Urinary bladder (tissue), 3 donors: ENCODE measurements at regions not wholly inside any gene's neighbourhood (a gene's known extent, or its start where the extent isn't known, plus 50 kb on each side); places are given as distances from the start of the nearest gene placed in this dataset.

ENCODE experiments used
- DNase-seq: peaks from one replicate; pipeline ENCODE4 v3.0.0-alpha.2; 2015; ENCODE audit errors: extremely low spot score
- H3K27ac ChIP-seq: one replicate; pipeline ENCODE4 v1.5.1; 2013; ENCODE audit warnings: low read depth, mild to moderate bottlenecking, moderate library complexity
- H3K36me3 ChIP-seq: one replicate; pipeline ENCODE4 v1.6.1; 2013; ENCODE audit warnings: mild to moderate bottlenecking, moderate library complexity; ENCODE audit not compliant: insufficient read depth
- H3K4me1 ChIP-seq: one replicate; pipeline ENCODE4 v1.6.1; 2013; ENCODE audit warnings: mild to moderate bottlenecking, moderate library complexity; ENCODE audit not compliant: insufficient read depth
- H3K4me3 ChIP-seq: one replicate; pipeline ENCODE4 v1.5.1; 2013; ENCODE audit warnings: low read depth, low read length
- WGBS: extraction: QIAGEN DNeasy Blood & Tissue Kit; methylation state at CpG from one replicate; pipeline ENCODE4 v1.1.7; 2013; 5-methylcytosine and 5-hydroxymethylcytosine counted together
- donor health status: healthy with polysubstance abuse.
- donor health status: healthy.

GRCh38 chr3:70564552-70564951 is 252.1 kb upstream of the MDFIC2 start:
- DNase-seq = no peak
- WGBS = 52% methylated on average over 3 of the region's 3 CpGs
- no peak overlapping the region for H3K27ac ChIP-seq

GRCh38 chr3:70561796-70562195 is 249.4 kb upstream of the MDFIC2 start:
- no peaks in the 10 kb centered on the region for H3K4me1 ChIP-seq
- no peak overlapping the region for H3K4me3 ChIP-seq
- H3K27ac ChIP-seq = no peak overlapping the region
- DNase-seq = no peak
- WGBS = 91% methylated on average over 3 of the region's 3 CpGs
- no peaks in the 10 kb centered on the region for H3K36me3 ChIP-seq

More at GRCh38 chr3:70564552-70564951, 252.1 kb upstream of the MDFIC2 start:
- no peaks in the 10 kb centered on the region for H3K36me3 ChIP-seq
- no peak overlapping the region for H3K4me3 ChIP-seq
- H3K4me1 ChIP-seq = no peaks in the 10 kb centered on the region

GRCh38 chr3:70558956-70559355 is 246.5 kb upstream of the MDFIC2 start:
- DNase-seq = no peak
- H3K4me3 ChIP-seq = no peak overlapping the region
- H3K27ac ChIP-seq = no peak overlapping the region
- H3K4me1 ChIP-seq = no peaks in the 10 kb centered on the region
- H3K36me3 ChIP-seq = no peaks in the 10 kb centered on the region
- WGBS = 47% methylated on average over 2 of the region's 2 CpGs

- DNase-seq = no peak
- Histone ChIP-seq H3K4me3 (no peak overlapping the region), H3K4me1 (no peaks in the 10 kb centered on the region), H3K36me3 (no peaks in the 10 kb centered on the region), H3K27ac (no peak overlapping the region)
- 85% methylated on average over 2 of the region's 2 CpGs for WGBS
Observed at GRCh38 chr3:70557976-70558375, 245.5 kb upstream of the MDFIC2 start.

- no peaks in the 10 kb centered on the region for H3K4me1 ChIP-seq
- H3K27ac ChIP-seq = no peak overlapping the region
- H3K4me3 ChIP-seq = no peak overlapping the region
- no peak for DNase-seq
- no peaks in the 10 kb centered on the region for H3K36me3 ChIP-seq
- WGBS = 81% methylated on average over 3 of the region's 3 CpGs
Observed at GRCh38 chr3:70556056-70556455, 243.6 kb upstream of the MDFIC2 start.

GRCh38 chr3:70554170-70554569 is 241.7 kb upstream of the MDFIC2 start:
- H3K27ac ChIP-seq = no peak overlapping the region
- DNase-seq = no peak
- no peak overlapping the region for H3K4me3 ChIP-seq
- no peaks in the 10 kb centered on the region for H3K4me1 ChIP-seq
- no peaks in the 10 kb centered on the region for H3K36me3 ChIP-seq
- 59% methylated on average over 1 of the region's 1 CpG for WGBS

- H3K36me3 ChIP-seq = no peaks in the 10 kb centered on the region
- H3K4me3 ChIP-seq = no peak overlapping the region
- no peak overlapping the region for H3K27ac ChIP-seq
- 59% methylated on average over 9 of the region's 9 CpGs for WGBS
- H3K4me1 ChIP-seq = no peaks in the 10 kb centered on the region
- no peak for DNase-seq
Observed at GRCh38 chr3:70550723-70551319, 238.4 kb upstream of the MDFIC2 start.

GRCh38 chr3:70546679-70547078 is 234.2 kb upstream of the MDFIC2 start:
- H3K36me3 ChIP-seq = no peaks in the 10 kb centered on the region
- 71% methylated on average over 4 of the region's 4 CpGs for WGBS
- no peaks in the 10 kb centered on the region for H3K4me1 ChIP-seq
- H3K4me3 ChIP-seq = no peak overlapping the region
- H3K27ac ChIP-seq = no peak overlapping the region
- no peak for DNase-seq

GRCh38 chr3:70543493-70543892 is 231.1 kb upstream of the MDFIC2 start:
- Histone ChIP-seq H3K36me3 (no peaks in the 10 kb centered on the region), H3K4me3 (no peak overlapping the region), H3K27ac (no peak overlapping the region), H3K4me1 (no peaks in the 10 kb centered on the region)
- WGBS = 96% methylated on average over 2 of the region's 2 CpGs
- DNase-seq = no peak

- 96% methylated on average over 2 of the region's 2 CpGs for WGBS
- H3K4me1 ChIP-seq = no peaks in the 10 kb centered on the region
Observed at GRCh38 chr3:70539908-70540307, 227.5 kb upstream of the MDFIC2 start.

GRCh38 chr3:70532806-70533205 is 220.4 kb upstream of the MDFIC2 start:
- DNase-seq = no peak
- H3K36me3 ChIP-seq = no peaks in the 10 kb centered on the region
- H3K4me1 ChIP-seq = no peaks in the 10 kb centered on the region
- no peak overlapping the region for H3K4me3 ChIP-seq
- no peak overlapping the region for H3K27ac ChIP-seq
- WGBS = 80% methylated on average over 2 of the region's 2 CpGs

More at GRCh38 chr3:70539908-70540307, 227.5 kb upstream of the MDFIC2 start:
- DNase-seq = no peak
- no peak overlapping the region for H3K4me3 ChIP-seq
- no peaks in the 10 kb centered on the region for H3K36me3 ChIP-seq
- H3K27ac ChIP-seq = no peak overlapping the region

- no peak for DNase-seq
- Histone ChIP-seq H3K27ac (no peak overlapping the region), H3K4me3 (no peak overlapping the region), H3K4me1 (no peaks in the 10 kb centered on the region), H3K36me3 (no peaks in the 10 kb centered on the region)
- 87% methylated on average over 10 of the region's 10 CpGs for WGBS
Observed at GRCh38 chr3:70531838-70532489, 219.5 kb upstream of the MDFIC2 start.

GRCh38 chr3:70531063-70531657 is 218.7 kb upstream of the MDFIC2 start:
- Histone ChIP-seq H3K4me1 (no peaks in the 10 kb centered on the region), H3K4me3 (no peak overlapping the region), H3K36me3 (no peaks in the 10 kb centered on the region), H3K27ac (no peak overlapping the region)
- DNase-seq = no peak
- WGBS = 52% methylated on average over 4 of the region's 4 CpGs

GRCh38 chr3:70530626-70531025 is 218.2 kb upstream of the MDFIC2 start:
- H3K27ac ChIP-seq = no peak overlapping the region
- 21% methylated on average over 4 of the region's 4 CpGs for WGBS

More at GRCh38 chr3:70530626-70531025, 218.2 kb upstream of the MDFIC2 start:
- Histone ChIP-seq H3K4me1 (no peaks in the 10 kb centered on the region), H3K36me3 (no peaks in the 10 kb centered on the region), H3K4me3 (no peak overlapping the region)
- DNase-seq = no peak
